ENCODE measurements at regions not wholly inside any gene's neighbourhood (a gene's known extent, or its start where the extent isn't known, plus 50 kb on each side); places are given as distances from the start of the nearest gene placed in this dataset.

DNA sequence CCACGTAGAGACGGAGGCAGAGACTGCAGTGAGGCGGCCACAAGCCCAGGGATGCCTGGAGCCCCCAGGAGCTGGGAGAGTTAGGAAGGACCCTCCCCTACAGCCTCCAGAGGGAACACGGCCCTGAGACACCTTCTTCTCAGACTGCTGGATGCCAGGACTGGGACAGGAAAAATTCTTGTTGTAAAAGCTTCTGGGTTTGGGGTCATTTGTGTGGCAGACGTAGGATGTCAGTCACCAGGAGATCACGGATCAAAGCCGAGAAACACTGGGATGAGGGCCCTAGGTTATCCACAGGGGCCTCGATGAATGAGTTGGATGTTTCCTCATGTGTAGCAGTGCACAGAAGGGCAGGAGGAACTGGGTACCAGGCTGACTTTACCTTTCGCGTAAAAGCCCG lies 163.7 kb downstream of the SHOX start:
- DNase-seq (ENCODE audit: low spot score) = no peak

- DNase-seq (ENCODE audit: low spot score) = no peak
These were observed 162.7 kb downstream of the SHOX start for GRCh38 chrX:793216-793770.

DNA sequence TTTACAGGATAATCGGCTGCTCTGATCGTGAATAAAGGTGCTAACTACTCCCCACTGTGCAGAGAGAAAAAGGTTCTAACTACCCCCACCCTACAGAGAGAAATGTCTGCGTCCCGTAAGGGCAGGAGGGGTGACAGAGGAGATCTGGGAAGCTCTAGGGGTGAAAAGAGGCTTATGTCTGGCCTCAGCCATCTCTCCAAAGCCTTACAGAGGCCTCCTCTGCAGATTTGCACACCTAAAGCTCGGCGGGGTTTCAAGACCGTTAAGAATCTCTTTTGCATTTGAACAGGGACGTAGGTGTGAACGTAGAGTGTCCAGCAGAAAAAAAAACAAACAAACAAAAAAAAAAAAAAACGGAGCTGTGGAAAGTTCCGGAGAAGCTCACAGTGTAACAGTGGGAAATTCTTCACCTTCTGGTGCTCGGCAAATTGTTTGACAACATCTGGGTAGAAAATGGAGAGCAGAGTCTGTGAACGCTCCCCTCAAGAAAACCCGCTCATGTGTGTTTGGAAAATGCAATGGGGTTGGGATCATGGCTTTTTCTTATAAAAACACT lies 161.0 kb downstream of the SHOX start:
- DNase-seq (ENCODE audit: low spot score) = no peak

DNA sequence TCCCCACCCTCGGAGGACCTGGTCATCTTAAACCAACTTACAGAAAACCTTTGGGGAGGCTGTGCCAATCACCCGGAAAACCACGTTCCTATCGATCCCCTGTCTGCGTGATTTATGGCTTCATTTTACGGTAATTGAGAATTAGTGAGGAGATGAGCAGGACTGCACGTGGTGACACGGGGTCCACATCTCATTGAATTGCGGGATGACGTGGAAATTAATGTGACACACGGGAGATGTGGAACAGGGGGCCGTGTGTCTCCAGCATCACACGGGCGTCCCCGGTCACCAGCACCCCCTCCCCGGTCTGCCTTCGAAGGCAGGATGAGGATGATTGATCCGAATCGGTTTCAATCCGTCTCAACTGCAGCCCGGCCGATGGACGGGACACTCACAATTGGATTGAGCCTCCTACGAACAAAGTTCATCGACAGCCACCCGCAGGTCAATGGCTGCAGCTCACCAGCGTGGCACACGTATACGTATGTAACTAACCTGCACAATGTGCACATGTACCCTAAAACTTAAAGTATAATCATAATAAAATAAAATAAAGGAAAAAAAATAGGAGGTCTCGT lies 160.3 kb downstream of the SHOX start:
- no peak for DNase-seq (ENCODE audit: low spot score)

- no peak for DNase-seq (ENCODE audit: low spot score)
These were observed 159.5 kb downstream of the SHOX start for GRCh38 chrX:790041-790506.

GRCh38 chrX:789096-789495 lies 158.5 kb downstream of the SHOX start:
- no peak for DNase-seq (ENCODE audit: low spot score)

GRCh38 chrX:786441-786881 lies 155.9 kb downstream of the SHOX start:
- no peak for DNase-seq (ENCODE audit: low spot score)

DNA sequence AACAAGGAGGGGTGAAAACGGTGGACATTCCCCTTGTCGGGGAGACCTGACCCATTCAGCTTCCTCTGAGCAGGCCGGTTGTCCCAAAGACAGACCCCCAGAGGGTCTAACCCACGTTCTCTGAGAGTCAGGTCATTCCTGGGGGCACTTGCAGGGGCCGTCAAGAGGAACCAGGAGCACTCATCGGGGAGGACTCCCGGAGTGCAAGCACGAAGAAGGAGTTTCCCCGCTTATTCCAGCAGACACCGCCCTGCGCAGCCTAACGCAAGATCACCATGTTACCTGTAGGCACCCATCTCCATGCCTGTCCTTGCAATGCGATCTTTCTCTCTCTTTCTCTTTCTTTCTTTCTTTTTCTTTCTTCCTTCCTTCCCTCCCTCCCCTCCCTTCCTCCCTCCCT lies 154.2 kb downstream of the SHOX start:
- DNase-seq (ENCODE audit: low spot score) = no peak

- DNase-seq (ENCODE audit: low spot score) = no peak
These were observed 150.9 kb downstream of the SHOX start for GRCh38 chrX:781224-782204.

GRCh38 chrX:776529-777230 lies 146.1 kb downstream of the SHOX start:
- no peak for DNase-seq (ENCODE audit: low spot score)

- no peak for DNase-seq (ENCODE audit: low spot score)
These were observed 145.5 kb downstream of the SHOX start for GRCh38 chrX:776061-776460.

DNA sequence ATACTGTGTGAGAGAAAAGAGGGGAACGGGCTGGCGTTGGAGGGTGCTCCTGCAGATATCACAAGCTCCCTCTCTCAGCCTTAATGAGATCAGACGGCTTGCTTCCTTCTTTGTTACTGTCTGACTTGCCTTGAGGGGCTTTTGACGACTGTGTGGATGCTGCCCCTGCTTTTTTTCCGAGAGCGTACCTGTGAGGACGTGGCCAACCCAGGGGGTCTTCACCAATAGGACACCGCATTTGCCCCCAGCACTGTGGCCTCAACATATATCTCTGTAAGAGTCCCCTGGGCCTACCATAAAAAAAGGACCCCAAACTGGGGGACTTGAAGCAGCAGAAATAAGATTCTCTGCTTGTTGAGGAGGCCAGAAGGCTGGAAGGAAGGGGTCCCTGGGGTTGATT lies 143.9 kb downstream of the SHOX start:
- DNase-seq (ENCODE audit: low spot score) = no peak

DNA sequence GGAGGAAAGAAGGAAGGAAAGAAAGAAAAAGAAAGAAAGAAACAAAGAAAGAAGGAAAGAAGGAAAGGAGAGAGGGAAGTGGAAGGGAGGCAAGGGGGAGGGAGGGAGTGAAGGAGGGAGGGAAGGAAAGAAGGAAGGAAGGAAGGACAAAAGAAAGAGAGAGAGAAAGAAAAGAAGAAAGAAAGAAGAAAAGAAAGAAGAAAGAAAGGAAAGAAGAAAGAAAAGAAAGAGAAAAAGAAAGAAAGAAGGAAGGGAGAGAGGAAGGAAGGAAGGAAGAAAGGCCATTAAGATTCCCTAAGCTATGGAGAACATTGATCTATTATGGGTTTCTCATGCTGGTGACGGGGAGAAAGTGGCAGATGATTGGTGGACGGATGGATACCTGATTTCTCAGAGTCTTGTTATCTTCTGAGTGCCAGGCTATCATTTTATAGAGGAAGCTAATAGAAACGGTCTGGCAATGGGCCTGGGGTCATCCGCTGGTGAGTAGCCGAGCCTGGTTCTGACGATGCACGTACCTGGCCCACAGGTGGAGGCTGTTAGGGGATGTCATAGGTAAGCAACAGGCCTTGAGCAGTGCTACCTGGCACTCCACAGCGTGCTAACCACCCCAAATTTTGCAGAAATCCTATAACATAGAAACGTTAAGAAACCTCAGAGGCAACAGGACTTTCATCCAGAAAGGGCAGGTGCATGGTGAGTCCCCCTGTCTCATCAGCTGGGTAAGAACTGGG lies 142.9 kb downstream of the SHOX start:
- no peak for DNase-seq (ENCODE audit: low spot score)

DNA sequence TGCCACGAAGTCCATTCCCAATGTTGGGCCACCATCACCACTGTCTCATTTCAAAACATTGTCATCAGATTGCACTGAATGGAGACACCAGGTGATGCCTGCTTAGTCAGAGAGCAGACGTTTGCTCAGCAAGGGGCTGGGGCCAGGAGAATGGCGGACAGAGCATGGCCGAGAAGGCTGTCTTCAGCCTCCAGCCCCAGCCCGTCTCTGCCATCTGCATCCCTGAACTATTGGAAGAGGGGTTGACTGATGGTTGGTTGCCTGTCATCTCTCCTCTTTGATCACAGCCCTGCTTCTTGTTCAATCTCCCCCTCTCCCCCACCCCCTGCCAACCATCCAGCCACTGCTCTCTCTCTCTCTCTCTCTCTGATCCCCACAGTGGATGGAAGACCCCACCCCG lies 140.9 kb downstream of the SHOX start:
- DNase-seq (ENCODE audit: low spot score) = no peak

DNA sequence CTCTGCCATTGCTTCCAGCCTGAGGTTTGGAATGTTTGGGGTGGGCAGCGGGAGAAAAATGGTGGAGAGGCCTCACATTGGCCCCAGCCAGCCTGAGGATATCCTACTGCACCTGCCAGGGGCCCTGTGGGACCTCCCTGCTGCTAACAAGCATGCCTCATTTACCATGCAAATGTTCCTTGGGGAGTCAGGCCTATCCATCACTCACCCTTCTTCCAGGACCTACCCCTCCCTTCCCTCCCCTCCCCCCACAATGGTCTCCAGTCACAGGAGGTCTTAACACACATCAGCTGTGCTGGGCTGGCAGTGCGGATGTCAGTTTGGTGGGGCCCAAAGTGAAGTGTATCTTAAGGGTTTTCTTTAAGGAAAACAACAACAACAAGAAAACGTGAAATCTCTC lies 139.2 kb downstream of the SHOX start:
- DNase-seq (ENCODE audit: low spot score) = no peak

DNA sequence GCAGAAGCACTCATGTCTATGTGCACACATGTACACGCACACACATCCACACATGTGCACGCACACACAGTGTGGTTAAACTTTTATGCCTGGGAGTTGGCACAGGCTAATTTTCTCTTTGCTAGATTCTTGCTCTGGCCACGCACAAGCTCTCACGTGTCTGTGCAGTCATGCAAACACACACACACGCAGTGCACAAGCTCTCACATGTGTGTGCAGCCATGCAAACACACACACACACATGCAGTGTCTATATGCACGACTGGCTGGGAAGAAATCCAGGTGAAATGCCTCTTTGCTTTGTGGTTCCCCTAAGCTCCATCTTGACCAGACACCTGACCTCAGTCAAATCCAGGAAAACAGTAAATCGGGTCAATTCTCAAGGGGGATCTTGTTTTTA lies 138.0 kb downstream of the SHOX start:
- DNase-seq (ENCODE audit: low spot score) = no peak

DNA sequence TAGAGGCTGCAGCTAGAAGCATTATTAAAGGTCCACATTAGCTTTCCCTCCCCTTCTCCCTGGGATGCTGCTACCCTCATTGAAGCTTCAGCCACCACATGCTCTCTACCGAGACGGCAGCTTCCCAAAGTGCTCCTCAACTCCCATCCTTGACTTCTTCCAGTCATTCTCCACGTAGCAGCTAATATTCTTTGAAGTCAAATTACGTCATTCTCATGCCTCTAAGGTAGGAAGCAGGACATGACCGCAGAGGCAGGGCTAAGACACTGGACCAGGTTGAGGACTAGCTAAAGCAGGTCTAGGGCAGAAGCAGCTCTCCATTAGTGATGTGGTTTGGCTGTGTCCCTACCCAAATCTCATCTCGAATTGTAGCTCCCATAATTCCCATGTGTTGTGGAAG lies 128.3 kb downstream of the SHOX start:
- DNase-seq (ENCODE audit: low spot score) = no peak

- DNase-seq (ENCODE audit: low spot score) = no peak
These were observed 120.2 kb downstream of the SHOX start for GRCh38 chrX:750812-751211.

DNA sequence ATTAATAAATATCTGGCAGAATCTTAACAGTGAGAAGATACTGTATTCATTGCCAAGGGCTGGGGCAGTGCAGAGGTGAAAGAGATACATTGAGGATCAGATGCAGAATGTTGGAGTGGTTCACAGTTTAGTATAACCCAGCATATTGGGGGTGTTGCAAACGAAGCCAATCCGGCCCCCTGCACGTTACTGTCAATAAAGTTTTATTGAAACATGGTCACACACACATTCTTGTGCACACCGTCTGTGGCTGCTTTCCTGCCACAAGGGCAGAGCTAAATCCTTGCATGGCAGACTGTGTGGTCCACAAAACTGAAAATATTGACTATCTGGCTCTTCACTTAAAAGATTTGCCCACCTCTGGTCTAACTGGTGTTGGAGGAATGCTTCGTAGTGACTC lies 119.7 kb downstream of the SHOX start:
- no peak for DNase-seq (ENCODE audit: low spot score)

DNA sequence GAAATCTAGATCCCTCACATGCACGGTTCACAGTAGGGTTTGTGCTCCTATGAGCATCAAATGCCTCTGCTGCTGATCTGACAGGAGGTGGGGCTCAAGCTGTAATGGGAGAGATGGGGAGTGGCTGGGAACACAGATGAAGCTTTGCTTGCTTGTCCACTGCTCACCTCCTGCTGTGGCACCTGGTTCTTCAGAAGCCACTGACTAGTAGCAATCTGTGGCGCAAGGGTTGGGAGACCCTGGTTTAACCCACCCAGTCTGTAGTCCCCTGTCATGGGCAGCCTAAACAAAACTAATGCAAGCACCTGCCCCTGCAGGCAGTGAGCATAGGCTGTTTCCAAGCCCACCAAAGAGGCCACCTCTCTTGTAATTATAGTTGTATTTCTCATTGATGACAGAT lies 116.6 kb downstream of the SHOX start:
- no peak for DNase-seq (ENCODE audit: low spot score)

GRCh38 chrX:739611-740010 lies 109.0 kb downstream of the SHOX start:
- no peak for DNase-seq (ENCODE audit: low spot score)
